GM12878 (cell line): ENCODE measurements at regions not wholly inside any gene's neighbourhood (a gene's known extent, or its start where the extent isn't known, plus 50 kb on each side); places are given as distances from the start of the nearest gene placed in this dataset.

ENCODE experiments used
- ATAC-seq: fragments of 200-7000 bp; cut with Tn5 transposase; 3 replicates; pipeline ENCODE4 v1.9.1; 2020; ENCODE audit warnings: mild to moderate bottlenecking, moderate library complexity
- BruUV-seq: library from RNA; stranded (reverse); fragments of 400-500 nt; replicated peaks from 2 replicates; lab custom pipeline; 2021; lab: Mats Ljungman, UMichigan
- CTCF ChIA-PET: fragments of 300-600 bp; sonication (Branson Sonifier 250); formaldehyde crosslinking; extraction: SDS; loops from one replicate; lab custom pipeline; 2021; ENCODE audit warnings: inconsistent platforms; lab: Yijun Ruan, JAX
- POLR2A ChIA-PET: fragments of 350-600 bp; formaldehyde crosslinking; extraction: SDS; loops from one replicate; lab custom pipeline; 2021; ENCODE audit warnings: inconsistent platforms; lab: Charles Lee
- RAD21 ChIA-PET: fragments of 300-600 bp; sonication (Branson Sonifier 250); formaldehyde crosslinking; loops from one replicate; lab custom pipeline; 2023; ENCODE audit warnings: antibody characterized with exemption; ENCODE audit not compliant: unreplicated experiment; lab: Charles Lee
- SMC1A ChIA-PET: fragments of 300-600 bp; sonication (Branson Sonifier 250); formaldehyde crosslinking; loops from one replicate; lab custom pipeline; 2023; ENCODE audit not compliant: unreplicated experiment, uncharacterized antibody; lab: Charles Lee
- DNase-seq: peaks from one replicate; pipeline ENCODE4 v3.0.0-alpha.2; 2011; ENCODE audit warnings: low read depth, low spot score
- FAIRE-seq: peaks from 3 replicates; lab custom pipeline; 2011; peaks lifted over from hg19 to GRCh38; lab: Jason Lieb, UNC
- H2AFZ ChIP-seq: 2 replicates; pipeline ENCODE4 v1.6.0; 2011; ENCODE audit warnings: low read depth, low read length, control low read depth; ENCODE audit not compliant: control insufficient read depth
- H3K27ac ChIP-seq: 2 replicates; pipeline ENCODE4 v1.5.1; 2011; ENCODE audit warnings: control low read depth; ENCODE audit not compliant: control insufficient read depth, insufficient read depth
- H3K27me3 ChIP-seq, 2 experiments: replicated peaks in 1 of 2; 2 replicates each; pipeline versions ENCODE4 v1.6.0 to v1.6.1; 2011; ENCODE audit warnings: low read length in 1 of 2; ENCODE audit not compliant: control insufficient read depth in 2 of 2, insufficient read depth in 2 of 2
- H3K36me3 ChIP-seq, 2 experiments: 2 replicates each; pipeline ENCODE4 v1.5.1; 2011; ENCODE audit warnings: low read length in 1 of 2; ENCODE audit not compliant: control insufficient read depth in 2 of 2, insufficient read depth in 2 of 2
- H3K4me1 ChIP-seq: 2 replicates; pipeline ENCODE4 v1.6.1; 2011; ENCODE audit warnings: mild to moderate bottlenecking, low read length, moderate library complexity, mixed read lengths; ENCODE audit not compliant: control insufficient read depth, insufficient read depth
- H3K4me2 ChIP-seq: 2 replicates; pipeline ENCODE4 v1.6.0; 2011; ENCODE audit warnings: control low read depth; ENCODE audit not compliant: control insufficient read depth, insufficient read depth
- H3K4me3 ChIP-seq: fragments of 200-600 bp; sonication (generic); 2 replicates; pipeline ENCODE4 v1.5.1; 2016
- H3K79me2 ChIP-seq: 2 replicates; pipeline ENCODE4 v1.6.0; 2011; ENCODE audit warnings: low read length; ENCODE audit not compliant: control insufficient read depth, insufficient read depth
- H3K9ac ChIP-seq: 2 replicates; pipeline ENCODE4 v1.8.0; 2011; ENCODE audit warnings: low read length, control low read depth, mixed read lengths; ENCODE audit not compliant: control insufficient read depth, insufficient read depth
- H3K9me3 ChIP-seq: replicated peaks from 3 replicates; pipeline ENCODE4 v1.5.1; 2011; ENCODE audit warnings: mild to moderate bottlenecking, low read length; ENCODE audit not compliant: control insufficient read depth, insufficient read depth
- H4K20me1 ChIP-seq: 2 replicates; pipeline ENCODE4 v1.6.0; 2011; ENCODE audit not compliant: control insufficient read depth, insufficient read depth
- E2F4 ChIP-seq: IDR thresholded peaks from 2 replicates; pipeline ENCODE4 v1.6.1; 2012; ENCODE audit warnings: low read depth, low read length, improper control_type of control experiment
- EZH2 ChIP-seq: IDR thresholded peaks from 2 replicates; pipeline ENCODE4 v1.6.1; 2012; ENCODE audit warnings: low read depth, mild to moderate bottlenecking, control low read depth, inconsistent platforms, low read length, borderline replicate concordance; ENCODE audit not compliant: control insufficient read depth
- HCFC1 ChIP-seq: fragments of 150-350 bp; IDR thresholded peaks from 2 replicates; pipeline ENCODE4 v1.6.1; 2014; ENCODE audit warnings: low read length
- KLF5 ChIP-seq: fragments of 450-650 bp; IDR thresholded peaks from 2 replicates; pipeline ENCODE4 v1.6.1; 2014; ENCODE audit warnings: mild to moderate bottlenecking; ENCODE audit not compliant: partially characterized antibody
- LARP7 ChIP-seq: fragments of 450-650 bp; IDR thresholded peaks from 2 replicates; pipeline ENCODE4 v1.6.1; 2017; ENCODE audit warnings: mild to moderate bottlenecking
- MAX ChIP-seq: IDR thresholded peaks from 2 replicates; pipeline ENCODE4 v1.6.1; 2012; ENCODE audit warnings: low read depth, low read length, improper control_type of control experiment
- RCOR1 ChIP-seq: conservative IDR thresholded peaks from 2 replicates; pipeline ENCODE4 v1.6.1; 2012; ENCODE audit warnings: low read depth, low read length, improper control_type of control experiment
- WRNIP1 ChIP-seq: IDR thresholded peaks from 2 replicates; pipeline ENCODE4 v1.6.1; 2011; ENCODE audit warnings: low read depth, low read length, improper control_type of control experiment, borderline replicate concordance
- ZBTB33 ChIP-seq: fragments of 450-650 bp; IDR thresholded peaks from 2 replicates; pipeline ENCODE4 v1.6.1; 2017; ENCODE audit warnings: mild to moderate bottlenecking
- ZNF384 ChIP-seq: IDR thresholded peaks from 2 replicates; pipeline ENCODE4 v1.6.1; 2012; ENCODE audit warnings: low read depth, mild to moderate bottlenecking, low read length, improper control_type of control experiment, borderline replicate concordance
- WGBS: methylation state at CpG from one replicate; pipeline ENCODE4 v1.1.6; 2016; ENCODE audit warnings: low lambda C conversion rate; ENCODE audit not compliant: insufficient replicate concordance, insufficient coverage; ENCODE audit errors: missing lambda C conversion rate; 5-methylcytosine and 5-hydroxymethylcytosine counted together
- in situ Hi-C: fragments of 300-500 bp; cut with MboI; formaldehyde crosslinking; loops from 9 replicates; pipeline ENCODE4 v1.14.3; 2018; ENCODE audit warnings: mixed read lengths
- intact Hi-C: fragments of 100-400 bp; cut with micrococcal nuclease; formaldehyde crosslinking; loops from one replicate; pipeline ENCODE4 v1.14.2; 2022; ENCODE audit not compliant: unreplicated experiment

- FAIRE-seq, result no peak
- RAD21 ChIA-PET, result no interaction called here
Measured at GRCh38 chr15:95609096-95609495, 721.4 kb upstream of the NR2F2 start.

GRCh38 chr15:95610945-95611344 is 719.6 kb upstream of the NR2F2 start:
- Histone ChIP-seq H3K79me2 (no peaks in the 10 kb centered on the region), H3K9me3 (no peaks in the 10 kb centered on the region), H3K9ac (no peak overlapping the region), H3K27ac (no peak overlapping the region), H3K27me3 (no peaks in the 10 kb centered on the region), H3K4me1 (no peaks in the 10 kb centered on the region), H4K20me1 (no peaks in the 10 kb centered on the region), H3K4me2 (no peak overlapping the region), H2AFZ (no peak overlapping the region), H3K36me3 (no peaks in the 10 kb centered on the region), H3K4me3 (no peak overlapping the region)
- ChIA-PET SMC1A (interaction anchor here (0.6 to 2.4 kb wide), 7 partner anchors 10 to 128 kb away, joined by 3 to 9 read pairs (median 3); no protein-coding TSS in a partner anchor), POLR2A (interaction anchor here (0.6 kb wide), 1 partner anchor 75 kb away, joined by 4 read pairs; no protein-coding TSS in a partner anchor), RAD21 (no interaction called here), CTCF (interaction anchor here (1.1 to 1.7 kb wide), 2 partner anchors 18 to 29 kb away, joined by 3 read pairs; no protein-coding TSS in a partner anchor)
- 10% methylated on average over 2 of the region's 2 CpGs for WGBS
- TF ChIP-seq MAX (no peak), EZH2 (no peak), HCFC1 (no peak), KLF5 (no peak), ZBTB33 (no peak), WRNIP1 (no peak), RCOR1 (no peak), E2F4 (no peak)
- DNase-seq (no peak), ATAC-seq (no peak), FAIRE-seq (no peak)
- no TSS peak for BruUV-seq
- intact Hi-C loops, result no loop called here
- in situ Hi-C loops, result no loop called here

More at GRCh38 chr15:95609096-95609495, 721.4 kb upstream of the NR2F2 start:
- TF ChIP-seq ZNF384 (no peak), LARP7 (no peak)
- no peaks in the 10 kb centered on the region for H3K9me3 ChIP-seq
- no peak overlapping the region for H2AFZ ChIP-seq
- POLR2A ChIA-PET, result no interaction called here
- no peak overlapping the region for H3K27ac ChIP-seq
- no peaks in the 10 kb centered on the region for H3K79me2 ChIP-seq
- H3K36me3 ChIP-seq, result no peaks in the 10 kb centered on the region
- no TSS peak for BruUV-seq
- no peak overlapping the region for H3K4me2 ChIP-seq
- SMC1A ChIA-PET, result no interaction called here
- no peaks in the 10 kb centered on the region for H3K27me3 ChIP-seq
- H3K4me1 ChIP-seq, result no peaks in the 10 kb centered on the region
- H3K9ac ChIP-seq, result no peak overlapping the region
- no peak for ATAC-seq
- intact Hi-C loops (no loop called here), in situ Hi-C loops (no loop called here)
- no peaks in the 10 kb centered on the region for H4K20me1 ChIP-seq
- no peak for DNase-seq
- WGBS, result 18% methylated on average over 3 of the region's 3 CpGs
- CTCF ChIA-PET, result interaction anchor here (0.9 kb wide), 1 partner anchor 24 kb away, joined by 3 read pairs; no protein-coding TSS in a partner anchor
- no peak overlapping the region for H3K4me3 ChIP-seq
